ENCODE measurements at regions not wholly inside any gene's neighbourhood (a gene's known extent, or its start where the extent isn't known, plus 50 kb on each side); places are given as distances from the start of the nearest gene placed in this dataset.

GRCh38 chr20:22452442-22453011 is 131.8 kb downstream of the FOXA2 start:
- Histone ChIP-seq H3K9ac (ENCODE audit: control insufficient read depth, extremely low read depth, insufficient read depth, low read length) (no peak overlapping the region), H3K4me2 (ENCODE audit: control insufficient read depth, extremely low read depth, insufficient read depth, low read depth, low read length) (no peak overlapping the region), H3K9me1 (ENCODE audit: control insufficient read depth, extremely low read depth, insufficient read depth, low read length) (no peaks in the 10 kb centered on the region), H3K79me2 (ENCODE audit: control insufficient read depth, insufficient read depth, low read length) (no peaks in the 10 kb centered on the region), H3K9me3 (ENCODE audit: control insufficient read depth, low read depth, low read length) (no peaks in the 10 kb centered on the region), H3K4me1 (ENCODE audit: control insufficient read depth, extremely low read depth, insufficient read depth, low read length) (no peaks in the 10 kb centered on the region), H3K36me3 (ENCODE audit: control insufficient read depth in 2 of 2, extremely low read depth in 1 of 2, insufficient read depth in 2 of 2, low read length in 2 of 2) (no peaks in the 10 kb centered on the region), H3K27ac (ENCODE audit: control insufficient read depth, insufficient read depth, low read length) (no peak overlapping the region), H4K20me1 (ENCODE audit: control insufficient read depth, extremely low read depth, insufficient read depth, low read length) (no peaks in the 10 kb centered on the region), H2AFZ (ENCODE audit: control insufficient read depth, low read length) (no peak overlapping the region), H3K4me3 (ENCODE audit: control insufficient read depth in 2 of 3, extremely low read depth in 1 of 3, insufficient read depth in 2 of 3, low read depth in 1 of 3, low read length in 3 of 3) (no peak overlapping the region), H3K27me3 (ENCODE audit: control insufficient read depth, extremely low read depth, insufficient read depth, low read length) (peaks cover 9% of the 10 kb centered on the region)
- no peak for DNase-seq (ENCODE audit: low read depth, low spot score)
- dilution Hi-C loops (cut with MboI; ENCODE audit: extremely low pct_ligation_motif_present, low sequenced_read_pairs) = no loop called here
- FAIRE-seq = no peak
- TF ChIP-seq EZH2 (IDR thresholded peaks at IDR 0.05; ENCODE audit: low read length) (no peak), CTCF (optimal IDR thresholded peaks at IDR 0.05 in 1 of 3, IDR thresholded peaks at IDR 0.05 in 1 of 3, conservative IDR thresholded peaks at IDR 0.05 in 1 of 3; ENCODE audit: extremely low read depth in 1 of 3, insufficient read depth in 2 of 3, low read length in 3 of 3) (no peak)

GRCh38 chr20:22450537-22450936 is 133.8 kb downstream of the FOXA2 start:
- Histone ChIP-seq H3K4me2 (ENCODE audit: control insufficient read depth, extremely low read depth, insufficient read depth, low read depth, low read length) (no peak overlapping the region), H3K4me1 (ENCODE audit: control insufficient read depth, extremely low read depth, insufficient read depth, low read length) (peaks cover 5% of the 10 kb centered on the region), H3K36me3 (ENCODE audit: control insufficient read depth in 2 of 2, extremely low read depth in 1 of 2, insufficient read depth in 2 of 2, low read length in 2 of 2) (no peaks in the 10 kb centered on the region), H4K20me1 (ENCODE audit: control insufficient read depth, extremely low read depth, insufficient read depth, low read length) (no peaks in the 10 kb centered on the region), H3K9me3 (ENCODE audit: control insufficient read depth, low read depth, low read length) (no peaks in the 10 kb centered on the region), H2AFZ (ENCODE audit: control insufficient read depth, low read length) (no peak overlapping the region), H3K4me3 (ENCODE audit: control insufficient read depth in 2 of 3, extremely low read depth in 1 of 3, insufficient read depth in 2 of 3, low read depth in 1 of 3, low read length in 3 of 3) (no peak overlapping the region), H3K79me2 (ENCODE audit: control insufficient read depth, insufficient read depth, low read length) (no peaks in the 10 kb centered on the region), H3K9me1 (ENCODE audit: control insufficient read depth, extremely low read depth, insufficient read depth, low read length) (no peaks in the 10 kb centered on the region), H3K9ac (ENCODE audit: control insufficient read depth, extremely low read depth, insufficient read depth, low read length) (no peak overlapping the region), H3K27ac (ENCODE audit: control insufficient read depth, insufficient read depth, low read length) (no peak overlapping the region), H3K27me3 (ENCODE audit: control insufficient read depth, extremely low read depth, insufficient read depth, low read length) (no peaks in the 10 kb centered on the region)
- no peak for DNase-seq (ENCODE audit: low read depth, low spot score)
- dilution Hi-C loops (cut with MboI; ENCODE audit: extremely low pct_ligation_motif_present, low sequenced_read_pairs) = no loop called here
- TF ChIP-seq EZH2 (IDR thresholded peaks at IDR 0.05; ENCODE audit: low read length) = no peak
- TF ChIP-seq CTCF (optimal IDR thresholded peaks at IDR 0.05 in 1 of 3, IDR thresholded peaks at IDR 0.05 in 1 of 3, conservative IDR thresholded peaks at IDR 0.05 in 1 of 3; ENCODE audit: extremely low read depth in 1 of 3, insufficient read depth in 2 of 3, low read length in 3 of 3) = no peak
- no peak for FAIRE-seq
